Body of pancreas (tissue), 4 donors: ENCODE measurements at regions not wholly inside any gene's neighbourhood (a gene's known extent, or its start where the extent isn't known, plus 50 kb on each side); places are given as distances from the start of the nearest gene placed in this dataset.

Source experiments
- CTCF ChIP-seq, 7 experiments: fragments of 450-650 bp in 4 of 7; fragments of 200-600 bp in 3 of 7; sonication (generic) in 3 of 7; IDR thresholded peaks; one replicate each; pipeline ENCODE4 v1.5.1; 2016 to 2019; ENCODE audit warnings: antibody characterized with exemption in 7 of 7
- POLR2A ChIP-seq, 3 donors: fragments of 450-650 bp; IDR thresholded peaks; one replicate each; pipeline ENCODE4 v1.6.1; 2016; ENCODE audit warnings: antibody characterized with exemption in 3 of 3, mild to moderate bottlenecking in 2 of 3

GRCh38 chr5:116923344-116923743 is 348.7 kb upstream of the SEMA6A start:
- no peak for TF ChIP-seq CTCF (IDR thresholded peaks at IDR 0.05)
- no peak for TF ChIP-seq POLR2A (IDR thresholded peaks at IDR 0.05)
